Ovary (tissue), 3 donors: ENCODE measurements at regions not wholly inside any gene's neighbourhood (a gene's known extent, or its start where the extent isn't known, plus 50 kb on each side); places are given as distances from the start of the nearest gene placed in this dataset.

Experiments used
- EP300 ChIP-seq: sonication (generic); formaldehyde crosslinking; IDR thresholded peaks from one replicate; pipeline ENCODE4 v1.6.1; 2017; ENCODE audit warnings: antibody characterized with exemption
- POLR2A ChIP-seq: fragments of 450-650 bp; IDR thresholded peaks from one replicate; pipeline ENCODE4 v1.6.1; 2017; ENCODE audit warnings: antibody characterized with exemption, mild to moderate bottlenecking, moderate library complexity
- TF ChIP-seq, protein P1 (sequence below), 3 donors: fragments of 450-650 bp in 2 of 3; fragments of 200-600 bp in 1 of 3; IDR thresholded peaks; one replicate each; pipeline versions ENCODE4 v1.5.1 to v1.8.0; 2016 to 2022; ENCODE audit warnings: antibody characterized with exemption in 3 of 3, mild to moderate bottlenecking in 1 of 3
- donor health status: DM: no; HTN: no; CAD: no.

DNA sequence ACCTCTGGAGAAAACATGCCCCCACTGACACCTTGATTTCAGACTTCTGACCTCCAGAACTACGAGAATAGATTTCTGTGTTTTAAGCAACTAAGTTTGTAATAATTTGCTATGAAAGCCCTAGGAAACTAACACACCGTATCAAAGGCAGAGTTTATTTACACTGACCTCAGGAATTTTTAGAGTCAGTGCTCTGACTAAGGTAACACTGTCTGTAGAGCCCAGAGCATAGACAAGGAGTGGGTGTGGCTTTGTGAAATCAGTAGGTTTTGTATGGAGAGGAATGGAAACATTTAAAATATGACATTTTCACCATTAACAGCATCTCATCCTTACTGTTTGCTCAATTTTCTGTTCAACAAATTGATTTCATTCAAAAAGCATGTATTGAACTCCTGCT lies 764.4 kb upstream of the PCDH10 start:
- TF ChIP-seq, protein P1, sequence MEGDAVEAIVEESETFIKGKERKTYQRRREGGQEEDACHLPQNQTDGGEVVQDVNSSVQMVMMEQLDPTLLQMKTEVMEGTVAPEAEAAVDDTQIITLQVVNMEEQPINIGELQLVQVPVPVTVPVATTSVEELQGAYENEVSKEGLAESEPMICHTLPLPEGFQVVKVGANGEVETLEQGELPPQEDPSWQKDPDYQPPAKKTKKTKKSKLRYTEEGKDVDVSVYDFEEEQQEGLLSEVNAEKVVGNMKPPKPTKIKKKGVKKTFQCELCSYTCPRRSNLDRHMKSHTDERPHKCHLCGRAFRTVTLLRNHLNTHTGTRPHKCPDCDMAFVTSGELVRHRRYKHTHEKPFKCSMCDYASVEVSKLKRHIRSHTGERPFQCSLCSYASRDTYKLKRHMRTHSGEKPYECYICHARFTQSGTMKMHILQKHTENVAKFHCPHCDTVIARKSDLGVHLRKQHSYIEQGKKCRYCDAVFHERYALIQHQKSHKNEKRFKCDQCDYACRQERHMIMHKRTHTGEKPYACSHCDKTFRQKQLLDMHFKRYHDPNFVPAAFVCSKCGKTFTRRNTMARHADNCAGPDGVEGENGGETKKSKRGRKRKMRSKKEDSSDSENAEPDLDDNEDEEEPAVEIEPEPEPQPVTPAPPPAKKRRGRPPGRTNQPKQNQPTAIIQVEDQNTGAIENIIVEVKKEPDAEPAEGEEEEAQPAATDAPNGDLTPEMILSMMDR (IDR thresholded peaks at IDR 0.05) = no peak
- TF ChIP-seq POLR2A = no peak
- TF ChIP-seq EP300 = no peak
